ENCODE measurements at regions not wholly inside any gene's neighbourhood (a gene's known extent, or its start where the extent isn't known, plus 50 kb on each side); places are given as distances from the start of the nearest gene placed in this dataset.

- no peak for DNase-seq (ENCODE audit: low read depth)
- in situ Hi-C loops (cut with HindIII; ENCODE audit: low pct_unique_long_range_greater_than_20kb, low sequenced_read_pairs), result no loop called here
Measured at GRCh38 chr6:47131773-47132172, 89.6 kb upstream of the ADGRF1 start.

- in situ Hi-C loops (cut with HindIII; ENCODE audit: low pct_unique_long_range_greater_than_20kb, low sequenced_read_pairs), result no loop called here
- no peak for DNase-seq (ENCODE audit: low read depth)
Measured at GRCh38 chr6:47130086-47130485, 88.0 kb upstream of the ADGRF1 start.

- DNase-seq (ENCODE audit: low read depth), result no peak
- in situ Hi-C loops (cut with HindIII; ENCODE audit: low pct_unique_long_range_greater_than_20kb, low sequenced_read_pairs), result no loop called here
Measured at GRCh38 chr6:47129129-47129528, 87.0 kb upstream of the ADGRF1 start.

- DNase-seq (ENCODE audit: low read depth), result peak; percentile 60
- in situ Hi-C loops (cut with HindIII; ENCODE audit: low pct_unique_long_range_greater_than_20kb, low sequenced_read_pairs), result no loop called here
Measured at GRCh38 chr6:47126647-47127391, 84.7 kb upstream of the ADGRF1 start.

- in situ Hi-C loops (cut with HindIII; ENCODE audit: low pct_unique_long_range_greater_than_20kb, low sequenced_read_pairs), result no loop called here
- DNase-seq (ENCODE audit: low read depth), result no peak
Measured at GRCh38 chr6:47118611-47119010, 76.5 kb upstream of the ADGRF1 start.

GRCh38 chr6:47117314-47117713 lies 75.2 kb upstream of the ADGRF1 start:
- DNase-seq (ENCODE audit: low read depth), result no peak
- in situ Hi-C loops (cut with HindIII; ENCODE audit: low pct_unique_long_range_greater_than_20kb, low sequenced_read_pairs), result no loop called here

GRCh38 chr6:47116606-47117005 lies 74.5 kb upstream of the ADGRF1 start:
- DNase-seq (ENCODE audit: low read depth), result no peak
- in situ Hi-C loops (cut with HindIII; ENCODE audit: low pct_unique_long_range_greater_than_20kb, low sequenced_read_pairs), result no loop called here

- in situ Hi-C loops (cut with HindIII; ENCODE audit: low pct_unique_long_range_greater_than_20kb, low sequenced_read_pairs), result no loop called here
- no peak for DNase-seq (ENCODE audit: low read depth)
Measured at GRCh38 chr6:47116086-47116485, 74.0 kb upstream of the ADGRF1 start.

- in situ Hi-C loops (cut with HindIII; ENCODE audit: low pct_unique_long_range_greater_than_20kb, low sequenced_read_pairs), result no loop called here
- DNase-seq (ENCODE audit: low read depth), result no peak
Measured at GRCh38 chr6:47114460-47114859, 72.3 kb upstream of the ADGRF1 start.

GRCh38 chr6:47112317-47112716 lies 70.2 kb upstream of the ADGRF1 start:
- DNase-seq (ENCODE audit: low read depth), result no peak
- in situ Hi-C loops (cut with HindIII; ENCODE audit: low pct_unique_long_range_greater_than_20kb, low sequenced_read_pairs), result no loop called here

- DNase-seq (ENCODE audit: low read depth), result peak; percentile 40
- in situ Hi-C loops (cut with HindIII; ENCODE audit: low pct_unique_long_range_greater_than_20kb, low sequenced_read_pairs), result no loop called here
Measured at GRCh38 chr6:47111685-47112084, 69.6 kb upstream of the ADGRF1 start.

- DNase-seq (ENCODE audit: low read depth), result no peak
- in situ Hi-C loops (cut with HindIII; ENCODE audit: low pct_unique_long_range_greater_than_20kb, low sequenced_read_pairs), result no loop called here
Measured at GRCh38 chr6:47109281-47109680, 67.1 kb upstream of the ADGRF1 start.

GRCh38 chr6:47106721-47107197 lies 64.6 kb upstream of the ADGRF1 start:
- no peak for DNase-seq (ENCODE audit: low read depth)
- in situ Hi-C loops (cut with HindIII; ENCODE audit: low pct_unique_long_range_greater_than_20kb, low sequenced_read_pairs), result no loop called here

GRCh38 chr6:47106216-47106615 lies 64.1 kb upstream of the ADGRF1 start:
- DNase-seq (ENCODE audit: low read depth), result no peak
- in situ Hi-C loops (cut with HindIII; ENCODE audit: low pct_unique_long_range_greater_than_20kb, low sequenced_read_pairs), result no loop called here

- in situ Hi-C loops (cut with HindIII; ENCODE audit: low pct_unique_long_range_greater_than_20kb, low sequenced_read_pairs), result no loop called here
- DNase-seq (ENCODE audit: low read depth), result no peak
Measured at GRCh38 chr6:47105469-47106178, 63.5 kb upstream of the ADGRF1 start.

GRCh38 chr6:47103931-47104330 lies 61.8 kb upstream of the ADGRF1 start:
- no peak for DNase-seq (ENCODE audit: low read depth)
- in situ Hi-C loops (cut with HindIII; ENCODE audit: low pct_unique_long_range_greater_than_20kb, low sequenced_read_pairs), result no loop called here

GRCh38 chr6:47102331-47102730 lies 60.2 kb upstream of the ADGRF1 start:
- no peak for DNase-seq (ENCODE audit: low read depth)
- in situ Hi-C loops (cut with HindIII; ENCODE audit: low pct_unique_long_range_greater_than_20kb, low sequenced_read_pairs), result no loop called here

- in situ Hi-C loops (cut with HindIII; ENCODE audit: low pct_unique_long_range_greater_than_20kb, low sequenced_read_pairs), result loop anchor here (5.0 kb wide), 1 partner anchor 209 kb away; the partner anchor contains the start of gene TNFRSF21
- no peak for DNase-seq (ENCODE audit: low read depth)
Measured at GRCh38 chr6:47098570-47098993, 56.5 kb upstream of the ADGRF1 start.

- in situ Hi-C loops (cut with HindIII; ENCODE audit: low pct_unique_long_range_greater_than_20kb, low sequenced_read_pairs), result loop anchor here (5.0 kb wide), 1 partner anchor 210 kb away; the partner anchor contains the start of gene TNFRSF21
Measured at GRCh38 chr6:47097092-47097945, 55.2 kb upstream of the ADGRF1 start.

More at GRCh38 chr6:47097092-47097945, 55.2 kb upstream of the ADGRF1 start:
- DNase-seq (ENCODE audit: low read depth), result peak; percentile 73

Data from Caki2 (cell line).